ENCODE measurements at regions not wholly inside any gene's neighbourhood (a gene's known extent, or its start where the extent isn't known, plus 50 kb on each side); places are given as distances from the start of the nearest gene placed in this dataset.

DNA sequence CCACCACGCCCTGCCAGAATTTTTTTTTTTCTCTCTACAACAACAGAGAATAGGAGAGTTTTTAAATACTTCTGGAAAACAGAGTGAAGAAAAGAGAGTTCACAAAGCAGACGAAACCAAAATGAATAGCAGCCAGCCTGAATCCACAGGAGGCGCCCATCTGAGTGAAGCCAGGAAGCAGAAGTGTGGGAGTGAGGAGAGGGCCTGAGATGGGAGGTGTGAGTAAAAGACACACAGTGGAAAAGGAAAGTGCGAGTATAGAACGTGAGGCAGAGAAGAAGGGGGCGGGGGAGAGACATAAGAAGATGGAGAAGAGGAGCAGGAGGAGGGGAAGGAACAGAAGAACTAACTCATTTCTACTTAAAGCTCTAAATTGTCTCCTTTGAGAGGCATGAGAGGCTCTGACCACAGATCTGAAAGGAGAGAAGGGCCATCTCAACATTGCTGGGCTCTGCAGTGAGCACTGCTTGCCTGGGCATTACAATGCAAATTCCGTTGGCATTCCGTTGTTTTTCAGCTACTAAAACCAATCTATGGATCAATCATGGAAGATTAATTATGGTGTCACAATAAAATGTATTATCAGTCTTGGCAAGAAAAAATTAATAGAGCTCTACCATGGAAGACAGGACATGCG is 140.1 kb upstream of the CPSF6 start:
- in situ Hi-C loops (cut with MboI; ENCODE audit: low sequenced_read_pairs in 4 of 4) (no loop called here), intact Hi-C loops (cut with DNase I; ENCODE audit: low total_unique reads) (no loop called here)
- Histone ChIP-seq H3K4me1 (peaks cover 0 to 13% of the 10 kb centered on the region in 2 donors), H3K27ac (no peak overlapping the region), H3K27me3 (no peaks in the 10 kb centered on the region), H3K4me3 (no peak overlapping the region), H3K9me3 (no peaks in the 10 kb centered on the region), H3K36me3 (no peaks in the 10 kb centered on the region)
- ATAC-seq (no peak), DNase-seq (no peak)
- TF ChIP-seq, protein P1, sequence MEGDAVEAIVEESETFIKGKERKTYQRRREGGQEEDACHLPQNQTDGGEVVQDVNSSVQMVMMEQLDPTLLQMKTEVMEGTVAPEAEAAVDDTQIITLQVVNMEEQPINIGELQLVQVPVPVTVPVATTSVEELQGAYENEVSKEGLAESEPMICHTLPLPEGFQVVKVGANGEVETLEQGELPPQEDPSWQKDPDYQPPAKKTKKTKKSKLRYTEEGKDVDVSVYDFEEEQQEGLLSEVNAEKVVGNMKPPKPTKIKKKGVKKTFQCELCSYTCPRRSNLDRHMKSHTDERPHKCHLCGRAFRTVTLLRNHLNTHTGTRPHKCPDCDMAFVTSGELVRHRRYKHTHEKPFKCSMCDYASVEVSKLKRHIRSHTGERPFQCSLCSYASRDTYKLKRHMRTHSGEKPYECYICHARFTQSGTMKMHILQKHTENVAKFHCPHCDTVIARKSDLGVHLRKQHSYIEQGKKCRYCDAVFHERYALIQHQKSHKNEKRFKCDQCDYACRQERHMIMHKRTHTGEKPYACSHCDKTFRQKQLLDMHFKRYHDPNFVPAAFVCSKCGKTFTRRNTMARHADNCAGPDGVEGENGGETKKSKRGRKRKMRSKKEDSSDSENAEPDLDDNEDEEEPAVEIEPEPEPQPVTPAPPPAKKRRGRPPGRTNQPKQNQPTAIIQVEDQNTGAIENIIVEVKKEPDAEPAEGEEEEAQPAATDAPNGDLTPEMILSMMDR (IDR thresholded peaks at IDR 0.05 in 4 of 5, conservative IDR thresholded peaks at IDR 0.05 in 1 of 5) = no peak
- TF ChIP-seq POLR2A (IDR thresholded peaks at IDR 0.05) = no peak

DNA sequence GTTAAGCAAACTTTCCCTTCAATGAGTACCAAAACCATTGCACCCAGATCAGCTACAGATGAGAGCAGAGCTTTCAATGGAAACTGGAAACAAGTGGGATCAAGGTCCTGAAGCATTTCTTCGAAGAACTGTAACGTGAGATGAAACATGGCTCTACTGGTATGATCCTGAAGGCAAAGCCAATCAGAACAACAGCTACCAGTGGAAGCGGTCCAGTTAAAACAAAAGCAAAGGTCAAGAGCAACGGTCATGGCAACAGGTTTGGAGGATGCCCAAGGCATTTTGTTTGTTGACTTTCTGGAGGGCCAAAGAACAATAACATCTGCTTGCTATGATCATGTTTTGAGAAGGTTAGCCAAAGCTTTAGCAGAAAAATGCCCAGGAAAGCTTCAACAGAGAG is 137.9 kb upstream of the CPSF6 start:
- no peak overlapping the region for H3K4me3 ChIP-seq
- ATAC-seq (no peak), DNase-seq (no peak)
- in situ Hi-C loops (cut with MboI; ENCODE audit: low sequenced_read_pairs in 4 of 4) = no loop called here
- H3K36me3 ChIP-seq = no peaks in the 10 kb centered on the region
- intact Hi-C loops (cut with DNase I; ENCODE audit: low total_unique reads) = no loop called here
- no peaks in the 10 kb centered on the region for H3K27me3 ChIP-seq
- H3K27ac ChIP-seq = no peak overlapping the region
- no peaks in the 10 kb centered on the region for H3K9me3 ChIP-seq
- no peak for TF ChIP-seq POLR2A (IDR thresholded peaks at IDR 0.05)
- TF ChIP-seq, protein P1 (IDR thresholded peaks at IDR 0.05 in 4 of 5, conservative IDR thresholded peaks at IDR 0.05 in 1 of 5) = no peak
- peaks cover 0 to 13% of the 10 kb centered on the region in 2 donors for H3K4me1 ChIP-seq

DNA sequence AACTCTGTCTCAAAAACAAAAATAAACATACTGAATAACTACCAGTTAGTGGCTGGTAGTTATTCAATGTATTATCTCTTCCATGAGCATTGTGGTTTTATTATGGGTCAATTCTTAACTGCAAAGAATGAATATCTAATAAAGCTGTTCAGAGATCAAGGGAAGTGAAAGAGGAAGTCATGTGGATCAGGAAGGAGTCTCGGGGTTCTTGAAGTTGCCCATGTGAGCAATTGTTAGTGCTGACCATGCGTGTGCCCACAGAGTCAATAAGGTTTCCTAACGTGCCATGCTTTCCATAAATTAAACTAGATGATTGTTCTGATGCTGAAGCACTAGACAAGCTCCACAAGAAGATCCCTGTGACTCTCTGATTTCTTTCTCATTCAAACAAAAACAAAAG is 136.5 kb upstream of the CPSF6 start:
- no peak for ATAC-seq
- in situ Hi-C loops (cut with MboI; ENCODE audit: low sequenced_read_pairs in 4 of 4) = no loop called here

DNA sequence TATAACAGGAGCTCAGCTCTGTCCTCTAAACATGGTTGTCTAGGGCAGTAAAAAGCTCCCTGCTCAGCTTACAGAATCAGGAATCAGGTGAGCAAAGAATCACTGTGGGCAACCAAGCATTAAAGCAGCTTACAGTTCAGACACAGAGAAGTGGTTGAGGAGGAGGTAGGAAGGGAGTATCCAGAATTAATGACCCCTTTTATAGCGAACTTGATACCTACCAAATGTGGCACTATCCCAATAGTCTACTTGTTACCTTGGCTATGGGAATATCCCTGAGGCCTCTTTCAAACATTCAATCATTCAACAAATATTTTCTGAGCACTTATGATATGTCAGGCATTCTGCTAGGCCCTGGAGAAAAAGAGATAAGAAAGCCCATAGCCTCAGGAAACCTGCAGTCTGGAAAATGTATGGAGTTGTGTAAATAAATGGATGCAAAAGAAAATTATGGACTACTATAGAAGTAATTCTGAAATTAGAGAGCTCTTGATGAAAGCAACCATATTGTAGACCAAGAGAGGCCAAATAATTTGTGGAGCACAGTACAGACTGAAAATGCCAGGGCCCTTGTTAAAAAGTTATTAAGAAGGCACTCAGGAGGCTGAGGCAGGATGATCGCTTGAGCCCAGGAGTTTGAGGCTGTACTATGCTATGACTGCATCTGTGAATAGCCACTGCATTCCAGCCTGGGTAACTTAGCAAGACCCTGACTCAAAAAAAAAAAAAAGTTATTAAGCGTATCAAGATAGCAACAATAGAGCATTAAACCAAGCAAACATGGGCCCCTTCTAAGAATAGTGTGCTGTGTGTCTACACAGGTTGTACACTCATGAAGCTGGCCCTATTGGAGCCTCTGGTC is 134.0 kb upstream of the CPSF6 start:
- in situ Hi-C loops (cut with MboI; ENCODE audit: low sequenced_read_pairs in 4 of 4) = no loop called here
- Histone ChIP-seq H3K36me3 (no peaks in the 10 kb centered on the region), H3K27me3 (no peaks in the 10 kb centered on the region), H3K27ac (no peak overlapping the region), H3K4me1 (peaks cover 0 to 13% of the 10 kb centered on the region in 2 donors), H3K9me3 (no peaks in the 10 kb centered on the region), H3K4me3 (no peak overlapping the region)
- no peak for DNase-seq
- ATAC-seq = no peak
- intact Hi-C loops (cut with DNase I; ENCODE audit: low total_unique reads) = no loop called here
- TF ChIP-seq, protein P1 (IDR thresholded peaks at IDR 0.05 in 4 of 5, conservative IDR thresholded peaks at IDR 0.05 in 1 of 5) = no peak
- TF ChIP-seq POLR2A (IDR thresholded peaks at IDR 0.05) = no peak

More for the DNA sequence above, 136.5 kb upstream of the CPSF6 start:
- H3K4me3 ChIP-seq = no peak overlapping the region
- no peaks in the 10 kb centered on the region for H3K36me3 ChIP-seq
- no peak for TF ChIP-seq POLR2A (IDR thresholded peaks at IDR 0.05)
- TF ChIP-seq, protein P1 (IDR thresholded peaks at IDR 0.05 in 4 of 5, conservative IDR thresholded peaks at IDR 0.05 in 1 of 5) = no peak
- no peaks in the 10 kb centered on the region for H3K27me3 ChIP-seq
- H3K4me1 ChIP-seq = peaks cover 0 to 13% of the 10 kb centered on the region in 2 donors
- no peaks in the 10 kb centered on the region for H3K9me3 ChIP-seq
- intact Hi-C loops (cut with DNase I; ENCODE audit: low total_unique reads) = no loop called here
- no peak overlapping the region for H3K27ac ChIP-seq
- no peak for DNase-seq
